HG03159 (cell line): ENCODE measurements at regions not wholly inside any gene's neighbourhood (a gene's known extent, or its start where the extent isn't known, plus 50 kb on each side); places are given as distances from the start of the nearest gene placed in this dataset.

Experiments used
- ATAC-seq: cut with Tn5 transposase; IDR thresholded peaks from one replicate; pipeline ENCODE4 v1.9.1; 2021; ENCODE audit warnings: mild to moderate bottlenecking, moderate library complexity; ENCODE audit not compliant: unreplicated experiment

DNA sequence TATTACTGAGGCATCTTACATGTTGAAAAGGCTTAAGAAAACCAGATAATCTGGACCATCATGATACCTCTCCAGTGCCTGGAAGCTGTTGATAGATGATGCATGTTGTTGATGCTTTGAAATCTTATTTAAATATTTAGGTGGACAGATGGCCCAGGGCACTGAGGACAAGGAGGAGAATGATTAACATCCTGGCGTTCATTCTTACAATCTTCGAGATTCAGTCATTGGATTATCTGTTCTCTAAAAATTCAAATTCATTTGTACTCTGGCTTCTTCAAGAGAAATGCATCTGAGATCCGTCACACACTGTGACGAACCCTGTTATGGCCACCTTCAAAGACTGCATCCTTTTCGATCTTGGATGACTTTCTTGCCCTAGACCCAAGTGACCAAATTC lies 121.3 kb upstream of the IGF1 start:
- no peak for ATAC-seq

DNA sequence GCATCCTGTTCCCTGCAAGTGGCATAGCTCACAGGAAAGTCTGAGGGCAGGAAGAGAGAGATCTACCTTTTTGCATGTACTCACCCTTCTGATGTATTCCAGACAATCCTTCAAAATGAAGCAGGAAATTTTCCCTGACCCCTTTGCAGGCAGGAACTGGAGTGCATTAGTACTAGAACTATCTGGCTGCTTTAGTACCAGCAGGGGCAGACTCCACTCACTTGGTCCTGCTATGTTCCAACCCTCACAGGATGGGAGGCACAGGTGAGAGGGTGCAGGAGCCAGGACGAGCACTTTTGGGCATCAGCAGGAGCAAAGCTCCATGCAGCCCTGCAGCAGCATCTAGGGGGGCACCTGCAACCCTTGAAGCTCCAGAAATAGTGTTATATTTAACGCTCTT lies 116.3 kb upstream of the IGF1 start:
- no peak for ATAC-seq

DNA sequence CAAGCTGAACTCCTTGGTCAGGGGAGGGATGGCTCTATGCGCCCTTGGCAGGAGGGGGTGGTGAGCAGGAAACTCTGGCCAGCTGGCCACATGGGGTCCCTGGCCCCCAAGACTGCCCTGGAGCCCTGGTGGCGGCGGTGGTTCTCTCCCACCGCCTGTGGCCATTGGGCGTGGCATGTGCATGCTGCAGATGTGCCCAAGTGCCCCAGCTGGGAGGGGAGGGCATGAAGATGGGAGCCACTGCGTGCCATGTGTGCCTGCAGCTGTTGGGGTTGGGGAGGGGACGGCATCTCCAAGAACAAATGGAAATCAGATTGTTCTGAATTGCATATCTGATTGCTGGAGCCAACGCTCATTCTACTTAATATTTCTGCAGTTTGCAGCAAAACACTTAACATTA lies 115.7 kb upstream of the IGF1 start:
- no peak for ATAC-seq

DNA sequence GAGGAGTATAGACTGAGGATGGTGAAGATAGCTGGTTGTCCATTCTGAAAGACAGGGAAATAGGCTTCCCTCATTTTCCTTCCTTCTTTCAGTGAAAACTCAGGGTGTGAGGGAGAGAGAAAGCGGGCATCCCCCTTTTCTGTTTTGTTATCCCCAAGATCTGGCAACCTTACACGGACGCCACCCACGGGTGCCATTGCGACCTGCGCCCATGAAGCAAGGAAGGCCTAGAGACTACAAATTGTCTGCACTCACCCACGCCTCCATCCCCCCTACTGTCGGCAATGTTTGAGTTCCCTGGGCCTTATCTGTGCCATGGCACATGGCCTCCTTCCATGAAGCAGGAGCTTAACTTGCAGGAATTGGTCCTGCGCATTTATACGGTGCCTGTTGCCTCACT lies 115.0 kb upstream of the IGF1 start:
- ATAC-seq, result no peak

DNA sequence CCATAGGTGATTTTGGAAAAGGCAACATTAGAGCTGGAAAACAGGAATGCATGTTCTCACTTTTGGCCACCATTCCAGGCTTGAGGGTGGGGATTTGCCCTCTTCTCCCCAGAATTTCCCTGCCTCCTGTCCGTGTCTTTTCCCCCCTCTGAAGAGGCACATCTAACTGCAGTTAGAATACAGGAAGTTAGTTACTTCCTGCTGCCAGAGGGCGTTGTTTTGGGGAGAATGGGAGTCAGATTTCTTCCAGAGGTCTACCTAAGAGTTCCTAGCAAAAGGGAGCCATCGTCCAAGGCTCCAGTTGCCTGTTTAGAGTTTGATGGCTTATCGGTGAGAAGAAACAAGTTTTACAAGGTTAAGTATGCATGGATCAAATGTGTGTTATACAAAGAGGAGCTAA lies 112.8 kb upstream of the IGF1 start:
- ATAC-seq, result no peak

DNA sequence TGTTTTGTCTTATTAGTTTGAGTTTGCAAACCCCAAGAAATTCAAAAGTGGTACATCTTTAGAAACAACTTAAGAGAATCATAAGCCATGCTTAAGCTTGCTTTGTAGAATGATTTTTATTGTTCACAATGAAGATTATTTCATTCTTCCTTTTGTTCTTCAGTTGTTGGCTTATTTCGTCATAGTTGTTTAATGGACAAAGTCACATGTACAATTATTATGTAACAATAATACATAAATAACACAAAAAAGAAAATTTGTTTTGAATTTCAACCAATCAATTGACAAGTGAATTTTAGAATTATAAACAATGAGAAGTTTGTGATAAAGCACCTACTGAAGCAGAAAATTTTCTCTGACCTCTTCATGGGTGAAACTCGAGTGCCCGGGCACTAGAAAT lies 111.8 kb upstream of the IGF1 start:
- ATAC-seq, result no peak

DNA sequence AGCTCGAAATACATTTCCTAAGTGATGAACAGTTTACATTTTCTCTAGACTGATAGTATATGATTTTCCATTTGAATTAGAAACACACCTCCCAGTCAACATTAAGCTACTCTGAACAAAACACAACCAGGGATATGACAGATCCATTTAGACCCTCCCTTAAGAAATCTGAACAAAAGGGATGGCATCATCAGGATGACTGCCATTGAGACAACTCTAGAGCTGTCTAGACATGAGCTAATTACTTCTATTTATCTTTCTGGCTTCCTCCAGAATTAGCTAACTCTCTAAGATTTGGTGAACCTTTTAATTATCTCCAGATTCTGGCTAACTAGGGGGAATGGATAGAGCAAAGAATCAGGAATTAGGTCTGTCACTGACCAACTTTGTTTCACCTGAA lies 92.9 kb upstream of the IGF1 start:
- ATAC-seq, result no peak

DNA sequence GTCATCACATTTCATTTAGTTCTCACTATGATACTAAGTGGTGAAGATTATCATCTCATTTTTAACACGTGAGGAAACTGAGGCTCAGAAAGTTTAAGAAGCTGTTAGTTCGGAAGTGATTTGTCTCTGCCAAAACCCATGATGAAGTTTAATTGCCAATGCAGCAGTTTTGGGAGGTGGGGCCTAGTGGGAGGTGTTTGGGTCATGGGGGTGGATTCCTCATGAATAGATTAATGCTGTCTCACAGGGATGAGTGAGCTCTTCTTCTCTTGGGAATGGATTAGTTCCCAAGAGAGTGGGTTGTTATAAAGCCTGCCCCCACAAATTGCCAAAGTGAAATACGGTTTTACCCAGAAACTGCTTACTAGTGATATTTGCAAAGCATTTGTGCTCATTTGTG lies 91.5 kb upstream of the IGF1 start:
- no peak for ATAC-seq

DNA sequence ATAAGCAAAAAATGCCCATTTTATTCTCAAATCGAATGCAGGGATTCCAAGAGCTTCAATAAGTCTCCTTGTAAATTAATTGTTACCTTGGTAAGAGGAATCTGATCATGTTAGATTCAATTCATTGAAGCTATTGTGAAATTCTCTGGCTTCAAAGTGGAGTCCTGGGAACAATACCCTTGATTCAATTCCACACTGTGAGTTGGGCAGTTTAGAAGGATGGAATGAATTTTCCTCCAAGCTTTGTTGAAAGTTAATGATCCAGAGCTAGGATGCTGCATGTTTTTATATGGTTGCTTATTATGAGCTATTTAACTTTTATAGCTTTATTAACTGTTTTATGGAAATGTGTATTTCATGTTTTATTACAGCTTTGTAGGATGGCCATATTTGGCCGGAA lies 89.9 kb upstream of the IGF1 start:
- no peak for ATAC-seq

DNA sequence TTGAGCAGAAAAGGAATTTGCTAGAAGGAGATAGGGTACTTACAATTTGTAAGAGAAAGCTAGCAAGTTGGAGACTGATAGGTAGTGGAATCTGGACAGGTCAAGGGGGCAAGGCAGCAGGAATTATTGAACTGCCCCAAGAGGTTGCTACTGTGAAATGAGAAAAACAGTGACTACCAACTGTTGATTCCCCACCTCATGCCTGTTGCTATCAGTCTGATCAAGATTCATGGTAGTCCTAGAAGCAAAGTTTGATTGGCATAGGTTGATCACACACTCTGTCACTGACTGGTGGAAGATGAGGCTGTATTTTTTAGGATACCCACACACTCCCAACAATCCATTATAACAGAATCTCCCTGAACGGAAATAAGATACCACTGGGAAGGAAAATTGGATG lies 89.4 kb upstream of the IGF1 start:
- no peak for ATAC-seq

DNA sequence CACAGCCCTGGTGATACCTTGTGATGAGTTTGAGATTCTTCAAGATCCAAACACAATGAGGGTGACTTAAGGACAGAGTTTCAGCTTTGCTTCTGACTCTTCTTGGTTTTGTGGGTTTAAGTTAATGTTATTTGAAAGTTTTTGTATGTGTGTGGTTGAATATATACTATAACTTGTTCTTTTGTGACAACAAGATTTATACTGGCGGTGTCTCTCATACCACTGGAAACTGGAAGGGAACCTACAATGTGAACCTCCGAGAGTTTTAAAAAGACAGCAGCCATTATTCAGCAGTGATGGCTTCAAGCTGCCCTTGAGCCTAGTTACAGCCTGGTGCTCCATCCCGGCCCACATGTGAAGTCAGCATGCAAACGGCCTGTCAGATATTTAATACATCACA lies 87.9 kb upstream of the IGF1 start:
- no peak for ATAC-seq

DNA sequence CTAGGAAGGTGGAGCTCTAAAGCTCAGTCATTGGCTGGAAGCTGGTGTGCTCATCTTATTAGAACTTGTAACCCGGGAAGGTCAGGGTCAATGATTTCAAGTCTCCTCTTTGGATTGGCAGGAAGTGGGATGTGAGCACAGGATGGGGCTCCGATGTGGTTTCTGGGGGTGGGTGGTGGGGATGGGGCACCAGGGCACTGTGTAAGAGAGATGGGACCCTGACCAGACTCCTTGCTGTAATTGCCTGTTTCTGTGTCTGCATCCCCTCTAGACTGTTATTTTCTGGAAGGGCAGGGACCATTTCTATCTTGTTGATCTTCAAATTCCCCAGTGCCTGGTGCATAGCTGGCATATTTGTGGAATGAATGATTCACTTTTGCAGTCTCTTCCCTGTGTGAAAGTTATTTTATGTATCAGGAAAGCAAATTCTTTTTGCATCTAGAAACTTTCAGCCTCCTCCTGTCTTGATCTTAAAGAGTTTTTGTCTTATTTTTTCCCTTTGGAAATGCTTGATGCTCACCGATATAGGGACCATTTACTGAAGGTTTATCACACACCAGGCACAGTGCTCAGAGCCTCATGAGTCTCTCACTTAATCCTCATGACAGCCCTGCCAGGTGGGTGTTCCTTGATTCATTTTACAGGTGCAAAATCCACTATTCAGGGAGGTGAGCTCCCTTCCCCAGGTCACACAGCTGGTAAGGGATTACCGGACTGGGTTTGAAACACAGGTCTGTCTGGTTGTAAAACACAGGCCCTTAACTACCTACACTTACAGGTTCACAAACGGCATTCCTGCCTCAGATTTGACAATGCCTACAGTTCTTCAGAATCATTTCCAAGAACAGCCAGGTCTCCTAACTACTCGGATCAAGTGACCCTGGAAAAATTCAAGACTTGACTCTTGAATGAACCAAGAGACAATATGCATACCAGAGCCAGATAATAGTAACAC lies 86.9 kb upstream of the IGF1 start:
- no peak for ATAC-seq

DNA sequence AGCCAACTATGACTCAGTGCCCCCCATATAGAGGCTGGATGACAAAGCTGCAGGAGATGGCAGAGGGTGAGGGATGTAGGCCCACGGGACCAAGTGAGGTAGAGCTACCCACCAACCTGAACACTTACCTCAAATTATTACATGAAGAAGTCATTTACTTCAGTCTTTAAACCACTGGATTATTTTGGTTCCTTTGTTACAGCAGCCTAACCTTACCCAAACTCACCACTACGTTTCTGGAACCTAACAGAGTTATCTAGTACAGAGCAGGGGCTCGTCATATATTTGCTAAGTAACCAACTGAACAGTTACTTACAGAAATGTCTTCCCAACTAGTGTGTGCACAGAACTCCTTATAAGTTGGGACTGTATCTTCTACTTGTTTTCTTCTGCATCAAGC lies 85.2 kb upstream of the IGF1 start:
- no peak for ATAC-seq

DNA sequence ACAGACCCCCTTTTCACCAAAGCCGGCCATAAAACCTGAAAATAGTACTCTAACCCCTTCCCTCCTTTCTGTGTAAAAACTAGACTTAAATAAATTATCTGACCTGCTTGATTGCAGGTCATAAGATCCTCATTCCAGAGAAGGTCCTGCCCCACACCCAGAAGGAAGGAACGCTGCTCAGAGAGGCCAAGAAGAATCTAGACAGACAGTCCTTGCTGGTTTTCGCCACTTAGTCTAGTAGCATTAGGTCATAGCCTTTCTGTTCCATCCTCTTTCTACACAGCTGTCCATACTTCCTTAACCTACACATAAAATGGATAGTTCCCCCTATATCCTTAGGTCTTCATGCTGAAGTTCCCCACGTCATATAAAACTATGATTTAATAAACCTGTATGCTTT lies 83.7 kb upstream of the IGF1 start:
- ATAC-seq, result no peak

DNA sequence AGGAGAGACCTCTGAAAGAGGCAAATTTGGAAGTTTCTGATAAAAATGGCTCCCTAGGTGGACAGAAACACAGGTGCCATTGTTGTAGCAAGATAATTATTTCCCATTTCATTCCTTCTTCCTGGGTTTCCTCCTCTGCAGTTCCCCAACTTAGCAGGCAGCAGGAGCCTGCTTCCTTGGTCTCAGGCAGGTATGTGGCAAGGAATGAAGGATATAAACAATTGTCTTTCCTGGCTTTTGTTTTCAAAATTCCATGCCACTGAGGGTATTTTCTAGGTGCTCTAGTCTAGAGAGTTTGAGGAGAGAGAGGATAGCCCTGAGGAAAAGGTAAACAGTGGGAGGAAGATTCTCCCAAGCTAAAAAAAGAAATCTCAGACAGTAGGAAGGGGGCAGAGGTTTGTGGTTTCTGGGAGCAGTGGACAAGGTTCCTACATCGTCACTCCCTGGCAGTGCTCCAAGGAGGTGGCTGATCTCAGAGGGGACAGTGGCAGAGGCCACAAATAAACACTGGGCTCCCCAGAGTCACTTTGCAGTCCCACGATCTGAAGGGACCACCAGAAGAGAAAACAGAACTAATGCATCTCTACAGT lies 82.6 kb upstream of the IGF1 start:
- no peak for ATAC-seq

DNA sequence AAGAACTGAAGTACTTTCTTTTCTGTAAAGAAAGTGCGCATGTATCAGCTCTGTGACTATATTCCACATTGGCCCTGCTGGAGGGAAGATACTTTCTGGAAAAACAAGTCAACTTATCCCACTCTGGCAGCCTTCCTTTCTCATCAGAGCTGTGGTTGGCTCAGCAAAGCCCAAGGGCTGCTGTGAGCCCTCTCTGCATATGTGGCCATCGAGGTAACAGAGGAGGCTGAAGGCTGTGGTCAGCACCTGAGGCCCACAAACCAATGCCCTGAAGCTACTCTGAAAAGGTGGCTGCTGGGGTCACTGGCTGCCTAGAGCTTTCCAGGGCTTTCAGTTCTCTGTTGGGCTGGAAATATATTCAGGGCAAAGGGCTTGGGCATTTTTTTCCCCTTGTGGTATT lies 70.8 kb upstream of the IGF1 start:
- no peak for ATAC-seq

DNA sequence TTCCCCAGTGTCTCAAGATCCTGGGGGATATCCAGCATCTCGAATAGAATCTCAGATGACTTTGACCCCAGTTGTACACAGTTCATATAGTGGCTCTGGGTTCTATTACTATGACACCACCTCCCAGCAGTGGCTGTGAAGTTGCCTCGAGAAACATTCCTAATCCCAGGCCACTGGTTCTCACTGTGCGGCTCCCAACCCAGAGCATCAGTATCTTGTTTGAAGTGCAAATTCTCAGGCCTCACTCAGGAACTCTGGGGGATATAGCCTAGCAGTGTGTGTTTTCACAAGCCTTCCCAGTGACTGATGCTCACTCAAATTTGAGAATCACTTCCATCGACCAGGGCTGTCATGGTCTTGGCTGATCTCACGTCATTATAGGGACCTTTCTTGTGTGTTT lies 69.3 kb upstream of the IGF1 start:
- ATAC-seq, result no peak

DNA sequence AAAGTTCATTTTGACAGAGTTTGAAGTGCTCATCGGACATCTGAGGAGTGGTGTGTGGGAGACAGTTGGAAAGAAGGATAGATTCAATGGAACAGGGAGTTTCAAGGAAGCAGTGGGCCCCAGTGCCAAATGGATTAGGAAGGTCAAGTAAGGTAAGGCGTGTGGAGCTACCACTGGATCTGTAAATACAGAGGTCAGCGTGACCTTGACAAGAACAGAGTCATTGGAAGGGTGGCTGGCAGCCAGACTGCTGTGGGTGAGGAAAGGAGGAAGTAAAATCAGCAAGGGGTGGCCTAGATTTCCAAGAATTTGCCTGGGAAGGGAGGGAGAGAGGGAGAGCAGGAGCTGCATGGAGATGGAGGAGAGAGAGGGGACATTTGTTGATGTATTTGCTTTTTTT lies 68.2 kb upstream of the IGF1 start:
- no peak for ATAC-seq

DNA sequence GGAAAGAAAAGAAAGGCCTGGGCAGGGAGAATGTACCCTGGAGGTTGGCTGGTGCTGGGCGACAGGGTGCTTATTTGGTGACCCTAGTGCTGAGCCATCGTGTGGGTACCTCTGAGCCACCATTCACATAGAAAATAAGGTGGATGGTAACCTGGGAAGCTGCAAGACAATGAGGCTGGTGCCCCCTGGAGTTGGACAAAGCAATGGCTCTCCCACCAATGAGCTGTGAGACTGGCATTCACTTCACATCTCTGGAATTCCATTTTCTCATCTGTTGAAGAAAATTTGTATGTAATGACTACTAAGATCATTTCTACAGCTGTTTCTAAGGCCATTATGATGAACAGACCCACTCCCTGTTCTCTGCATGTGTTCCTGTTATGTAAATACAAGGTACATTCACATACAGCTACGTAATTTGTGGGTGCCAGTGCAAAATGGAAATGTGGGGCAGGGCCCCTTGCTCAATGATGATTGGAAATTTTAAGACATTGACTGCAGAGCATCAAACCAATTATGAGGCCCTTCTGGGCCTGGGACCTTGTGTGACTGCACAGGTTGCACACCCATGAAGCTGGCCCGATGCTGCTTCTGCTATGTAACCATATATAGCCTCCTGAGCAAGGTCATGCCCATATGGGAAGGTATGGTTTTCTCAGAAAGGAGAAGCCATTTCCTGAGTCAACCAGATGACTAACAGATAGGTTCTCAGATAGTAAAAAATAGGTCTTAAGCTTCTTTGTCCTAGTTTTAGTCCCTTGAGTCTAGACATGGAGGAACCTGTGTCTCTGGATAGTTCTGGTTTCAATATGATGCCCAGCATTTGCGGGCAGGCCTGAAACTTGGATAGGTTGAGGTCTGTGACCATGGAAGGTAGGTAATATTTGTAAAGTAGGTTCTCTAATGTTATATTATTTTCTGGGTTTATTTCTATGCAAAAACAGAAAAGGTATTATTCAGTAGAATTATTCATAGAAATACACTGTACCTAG lies 63.4 kb upstream of the IGF1 start:
- no peak for ATAC-seq

DNA sequence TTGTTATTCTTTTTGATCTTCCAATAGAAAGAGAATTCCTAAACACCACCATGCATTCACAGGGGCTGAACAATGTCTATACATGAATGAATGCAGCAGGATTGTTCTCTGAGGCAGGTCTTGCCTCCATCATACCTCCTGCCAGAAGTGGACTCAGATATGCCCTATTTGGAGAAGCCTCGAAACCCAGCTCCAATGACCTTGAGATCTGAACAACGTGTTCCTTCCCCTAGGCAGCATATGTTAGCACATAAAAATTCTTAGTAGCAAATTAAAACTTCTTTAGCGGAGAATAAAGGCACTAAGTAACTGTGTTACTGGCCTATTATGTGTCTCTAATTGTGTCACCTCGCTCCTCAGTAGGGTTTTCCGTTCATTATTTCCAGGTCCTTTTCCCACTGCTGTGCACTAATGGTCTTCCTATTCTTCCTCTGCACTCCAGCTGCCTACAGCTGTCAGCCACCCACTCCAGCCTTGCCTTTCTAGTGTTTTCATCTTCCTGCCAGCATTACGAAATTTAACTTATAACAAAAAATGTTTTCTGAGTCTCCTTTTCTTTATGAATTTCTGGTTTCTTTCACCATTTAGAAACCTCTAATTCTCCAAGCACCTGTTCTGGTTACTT lies 62.6 kb upstream of the IGF1 start:
- ATAC-seq, result no peak

DNA sequence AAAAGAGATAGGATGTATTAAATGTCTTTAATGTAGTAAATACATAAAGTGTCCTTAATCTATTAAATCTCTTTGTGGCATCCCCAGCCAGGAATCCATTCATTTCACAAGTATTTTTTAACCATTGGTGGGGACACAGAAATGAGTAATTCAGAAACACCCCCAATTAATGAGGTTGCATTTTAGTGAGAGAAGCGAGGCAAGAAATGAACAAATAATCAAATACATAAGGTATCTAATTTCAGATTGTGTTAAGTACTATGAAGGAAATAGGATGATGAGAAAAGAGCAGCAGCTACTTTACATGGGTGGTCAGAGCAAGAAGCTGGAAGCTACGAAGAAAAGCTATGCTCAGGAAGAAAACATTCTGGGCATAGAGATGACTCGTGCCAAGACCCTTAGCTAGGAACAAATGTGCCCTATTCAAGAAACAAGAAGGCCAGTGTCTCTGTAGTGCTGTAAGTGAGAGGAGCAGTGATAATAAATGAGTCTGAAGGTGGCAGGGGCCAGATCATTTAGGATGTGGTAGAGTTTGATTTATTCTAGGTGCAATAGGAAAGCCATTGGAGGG lies 60.5 kb upstream of the IGF1 start:
- ATAC-seq, result no peak
